ENCODE measurements at regions not wholly inside any gene's neighbourhood (a gene's known extent, or its start where the extent isn't known, plus 50 kb on each side); places are given as distances from the start of the nearest gene placed in this dataset.

DNA sequence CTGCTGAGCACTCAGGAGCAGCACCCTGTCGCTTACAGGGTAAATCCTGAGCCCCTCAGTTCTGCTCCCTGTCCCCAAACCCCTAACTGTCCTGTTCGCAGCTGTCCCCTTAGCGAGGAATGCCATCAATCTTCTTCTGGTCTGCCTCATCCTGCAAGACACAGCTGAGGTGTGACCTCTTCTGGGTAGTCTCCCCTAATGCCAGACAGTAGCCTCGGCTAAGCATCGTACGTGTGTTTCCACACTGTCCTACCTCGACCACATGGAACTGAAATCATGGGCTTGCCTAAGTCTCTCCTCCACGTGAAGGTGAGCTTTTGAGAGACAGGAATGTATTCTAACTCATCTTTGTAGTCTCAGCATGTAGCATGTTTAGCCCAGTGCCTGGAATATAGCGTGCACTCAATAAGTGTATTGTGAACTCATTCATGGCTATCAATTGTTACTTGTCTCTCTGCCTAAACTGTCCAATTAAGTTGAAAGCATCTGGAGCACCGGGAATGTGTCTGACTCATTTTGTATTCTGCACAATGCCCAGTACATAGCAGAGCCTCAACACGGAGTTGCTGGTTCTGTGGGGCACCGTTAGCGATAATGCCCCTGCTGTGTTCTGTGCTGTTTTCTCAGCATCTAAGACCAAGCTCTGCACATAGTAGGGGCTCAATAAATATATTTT lies 90.2 kb downstream of the HES1 start:
- Histone ChIP-seq H3K9ac (ENCODE audit: low read depth, low read length) (no peak overlapping the region), H3K4me1 (ENCODE audit: insufficient read depth, low read length) (peaks cover 8% of the 10 kb centered on the region), H3K9me3 (ENCODE audit: control insufficient read depth, insufficient read depth, low read length) (peaks cover 5% of the 10 kb centered on the region), H3K36me3 (ENCODE audit: insufficient read depth, low read length) (no peaks in the 10 kb centered on the region)

DNA sequence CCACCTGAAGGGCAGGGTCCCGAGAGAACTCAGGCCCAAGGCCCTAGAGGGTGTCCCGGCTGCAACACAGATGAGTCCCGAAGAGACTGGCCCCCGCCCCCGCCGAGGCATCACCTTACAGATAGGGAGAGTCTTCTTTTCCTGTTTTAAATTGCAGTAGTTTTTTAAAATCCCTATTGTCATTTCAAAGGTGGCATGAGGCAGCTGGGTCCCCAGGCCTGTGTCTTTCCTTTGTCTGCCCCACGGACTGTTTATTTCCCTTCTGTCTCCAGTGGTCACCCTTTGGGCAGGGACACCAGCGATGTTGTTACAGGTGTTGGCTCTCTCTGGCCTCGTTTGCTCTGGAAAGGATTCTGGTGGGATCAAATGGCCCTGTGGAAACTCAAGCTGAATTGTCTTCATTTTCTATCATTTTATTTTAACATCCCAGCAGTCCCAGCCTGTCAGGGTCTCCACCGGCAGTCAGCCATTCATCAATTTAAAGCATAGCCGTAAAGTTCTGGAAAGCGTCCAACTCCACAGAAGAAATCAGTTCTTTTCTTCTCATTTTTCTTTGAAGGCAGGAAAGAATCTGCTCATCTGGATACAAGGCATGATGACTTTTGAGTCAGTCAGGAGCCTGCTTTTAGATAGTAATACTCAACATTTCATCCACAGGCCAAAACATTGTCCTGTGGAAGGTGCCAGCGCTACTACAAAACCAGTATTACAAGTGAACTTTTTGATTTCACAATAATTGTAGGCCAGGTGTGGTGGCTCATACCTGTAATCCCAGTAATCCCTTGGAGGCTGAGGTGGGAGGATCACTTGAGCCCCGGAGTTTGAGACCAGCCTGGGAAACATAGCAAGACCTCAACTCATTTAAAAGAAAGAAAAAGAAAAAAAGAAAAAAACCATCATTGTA lies 96.2 kb downstream of the HES1 start:
- peaks cover 9% of the 10 kb centered on the region for H3K4me1 ChIP-seq (ENCODE audit: insufficient read depth, low read length)
- H3K36me3 ChIP-seq (ENCODE audit: insufficient read depth, low read length), result no peaks in the 10 kb centered on the region
- H3K9me3 ChIP-seq (ENCODE audit: control insufficient read depth, insufficient read depth, low read length), result no peaks in the 10 kb centered on the region; the same call in 1 of the 2 replicates
- H3K9ac ChIP-seq (ENCODE audit: low read depth, low read length), result no peak overlapping the region

DNA sequence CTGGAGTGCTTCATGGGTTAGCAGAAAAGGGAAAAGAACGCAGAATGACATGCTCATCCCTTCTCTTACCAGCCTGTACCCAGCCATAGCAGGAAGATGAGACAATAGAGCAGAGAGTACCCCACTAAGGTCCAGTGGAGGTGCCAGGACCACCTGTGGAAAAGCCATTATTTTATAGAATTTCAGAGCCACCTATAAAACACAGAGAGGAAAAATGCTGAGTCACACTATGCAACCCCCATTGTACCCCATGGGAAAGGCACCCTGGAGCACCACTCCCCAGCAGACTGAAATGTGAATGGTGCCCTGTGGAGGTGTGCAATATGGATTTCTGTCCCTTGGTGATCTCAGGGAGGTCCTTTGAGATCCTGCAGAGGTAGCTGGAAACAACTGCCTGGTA lies 97.2 kb downstream of the HES1 start:
- Histone ChIP-seq H3K36me3 (ENCODE audit: insufficient read depth, low read length) (no peaks in the 10 kb centered on the region), H3K4me1 (ENCODE audit: insufficient read depth, low read length) (peaks cover 9% of the 10 kb centered on the region), H3K9ac (ENCODE audit: low read depth, low read length) (no peak overlapping the region), H3K9me3 (ENCODE audit: control insufficient read depth, insufficient read depth, low read length) (no peaks in the 10 kb centered on the region)

DNA sequence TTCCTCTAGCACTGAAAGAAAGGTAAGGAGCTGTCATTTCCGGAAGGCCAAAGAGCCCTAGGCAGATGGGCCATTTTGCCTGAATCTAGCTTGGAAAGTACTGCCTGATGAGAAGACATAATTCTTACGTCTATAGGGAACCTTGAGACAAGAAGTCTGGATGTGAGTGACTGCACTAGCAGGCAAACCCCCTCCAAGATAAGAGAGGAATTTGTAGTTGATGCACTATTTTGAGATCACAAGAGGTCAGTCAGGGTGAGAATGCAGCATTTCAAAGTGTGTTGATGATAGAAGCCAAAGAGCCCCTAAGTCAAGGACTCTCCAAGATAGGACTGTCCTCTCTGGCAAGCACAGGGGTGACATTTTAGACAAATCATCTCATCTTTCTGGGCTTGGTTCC lies 99.2 kb downstream of the HES1 start:
- Histone ChIP-seq H3K9me3 (ENCODE audit: control insufficient read depth, insufficient read depth, low read length) (no peaks in the 10 kb centered on the region), H3K4me1 (ENCODE audit: insufficient read depth, low read length) (peaks cover 9% of the 10 kb centered on the region), H3K9ac (ENCODE audit: low read depth, low read length) (no peak overlapping the region), H3K36me3 (ENCODE audit: insufficient read depth, low read length) (no peaks in the 10 kb centered on the region)

DNA sequence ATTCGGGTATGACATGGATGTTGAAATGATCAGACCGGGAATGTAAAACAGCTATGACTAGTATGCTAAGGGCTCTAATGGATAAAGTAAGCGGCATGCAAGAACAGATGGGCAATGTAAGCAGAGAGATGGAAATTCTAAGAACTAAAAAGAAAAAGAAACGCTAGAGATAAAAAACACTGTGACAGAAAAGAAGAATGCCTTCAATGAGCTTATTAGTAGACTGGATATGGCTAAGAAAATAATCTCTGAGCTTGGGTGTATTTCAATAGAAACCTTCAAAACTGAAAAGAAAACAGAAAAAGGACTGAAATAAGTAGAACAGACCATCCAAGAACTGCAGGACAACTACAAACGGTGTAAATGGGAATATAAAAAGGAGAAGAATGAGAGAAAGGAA lies 101.2 kb downstream of the HES1 start:
- peaks cover 7% of the 10 kb centered on the region for H3K4me1 ChIP-seq (ENCODE audit: insufficient read depth, low read length)
- no peaks in the 10 kb centered on the region for H3K36me3 ChIP-seq (ENCODE audit: insufficient read depth, low read length)
- no peaks in the 10 kb centered on the region for H3K9me3 ChIP-seq (ENCODE audit: control insufficient read depth, insufficient read depth, low read length)
- no peak overlapping the region for H3K9ac ChIP-seq (ENCODE audit: low read depth, low read length)

DNA sequence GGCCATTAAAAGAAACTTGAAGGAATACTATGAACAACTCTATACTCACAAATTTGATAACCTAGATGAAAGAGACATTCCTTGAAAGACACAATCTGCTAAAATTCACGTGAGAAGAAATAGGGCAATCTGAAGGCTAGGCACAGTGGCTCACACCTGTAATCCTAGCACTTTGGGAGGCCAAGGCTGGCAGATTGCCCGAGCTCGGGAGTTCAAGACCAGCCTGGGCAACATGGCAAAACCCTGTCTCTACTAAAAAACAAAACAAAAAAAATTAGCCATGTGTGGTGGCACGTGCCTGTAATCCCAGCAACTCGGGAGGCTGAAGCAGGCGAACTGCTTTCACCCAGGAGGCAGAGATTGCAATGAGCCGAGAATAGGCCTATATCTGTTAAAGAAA lies 104.8 kb downstream of the HES1 start:
- H3K4me1 ChIP-seq (ENCODE audit: insufficient read depth, low read length), result no peaks in the 10 kb centered on the region
- no peaks in the 10 kb centered on the region for H3K36me3 ChIP-seq (ENCODE audit: insufficient read depth, low read length)
- H3K9ac ChIP-seq (ENCODE audit: low read depth, low read length), result no peak overlapping the region
- H3K9me3 ChIP-seq (ENCODE audit: control insufficient read depth, insufficient read depth, low read length), result no peaks in the 10 kb centered on the region

DNA sequence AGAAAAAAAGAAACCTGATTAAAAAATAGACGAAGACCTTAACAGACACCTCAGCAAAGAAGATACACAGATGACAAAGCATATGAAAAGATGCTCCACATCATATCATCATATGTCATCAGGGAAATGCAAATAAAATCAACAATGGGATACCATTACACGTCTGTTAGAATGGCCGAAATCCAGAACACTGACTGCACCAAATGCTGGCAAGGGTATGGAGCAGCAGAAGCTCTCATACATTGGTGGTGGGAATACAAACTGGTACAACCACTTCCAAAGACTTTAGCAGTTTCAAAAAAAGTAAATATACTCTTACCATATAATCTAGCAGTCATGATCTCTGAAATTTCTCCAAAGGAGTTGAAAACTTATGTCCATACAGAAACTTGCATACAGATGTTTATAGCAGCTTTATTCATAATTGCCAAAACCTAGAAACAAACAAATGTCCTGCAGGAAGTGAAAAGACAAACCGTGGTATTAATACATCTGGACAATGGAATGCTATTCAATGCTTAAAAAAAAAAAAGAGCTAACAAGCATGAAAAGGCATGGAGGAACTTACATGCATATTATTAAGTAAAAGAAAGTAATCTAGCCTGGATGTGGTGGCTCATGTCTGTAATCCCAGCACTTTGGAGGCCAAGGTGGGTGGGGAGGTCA lies 107.4 kb downstream of the HES1 start:
- H3K4me1 ChIP-seq (ENCODE audit: insufficient read depth, low read length), result no peaks in the 10 kb centered on the region
- no peaks in the 10 kb centered on the region for H3K9me3 ChIP-seq (ENCODE audit: control insufficient read depth, insufficient read depth, low read length)
- no peak overlapping the region for H3K9ac ChIP-seq (ENCODE audit: low read depth, low read length)

DNA sequence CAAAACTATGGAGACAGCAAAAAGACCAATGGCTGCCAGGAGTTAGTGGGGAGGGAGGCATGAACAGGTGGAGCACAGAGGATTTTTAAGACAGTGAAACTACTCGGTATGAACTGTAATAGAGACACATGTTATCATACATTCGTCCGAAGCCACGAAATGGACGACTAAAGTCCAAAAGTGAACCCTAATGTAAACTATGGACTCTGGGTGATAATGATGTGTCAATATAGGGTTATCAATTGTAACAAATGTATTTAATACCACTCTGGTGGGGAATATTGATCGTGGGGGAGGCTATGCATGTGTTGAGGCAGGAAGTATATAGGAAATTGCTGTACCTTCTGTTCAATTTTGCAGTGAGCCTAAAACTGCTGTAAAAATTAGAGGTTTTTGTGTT lies 107.0 kb downstream of the CPN2 start:
- H3K9me3 ChIP-seq (ENCODE audit: control insufficient read depth, insufficient read depth, low read length), result no peaks in the 10 kb centered on the region
- H3K9ac ChIP-seq (ENCODE audit: low read depth, low read length), result no peak overlapping the region

More for the DNA sequence above, 107.4 kb downstream of the HES1 start:
- no peaks in the 10 kb centered on the region for H3K36me3 ChIP-seq (ENCODE audit: insufficient read depth, low read length)

DNA sequence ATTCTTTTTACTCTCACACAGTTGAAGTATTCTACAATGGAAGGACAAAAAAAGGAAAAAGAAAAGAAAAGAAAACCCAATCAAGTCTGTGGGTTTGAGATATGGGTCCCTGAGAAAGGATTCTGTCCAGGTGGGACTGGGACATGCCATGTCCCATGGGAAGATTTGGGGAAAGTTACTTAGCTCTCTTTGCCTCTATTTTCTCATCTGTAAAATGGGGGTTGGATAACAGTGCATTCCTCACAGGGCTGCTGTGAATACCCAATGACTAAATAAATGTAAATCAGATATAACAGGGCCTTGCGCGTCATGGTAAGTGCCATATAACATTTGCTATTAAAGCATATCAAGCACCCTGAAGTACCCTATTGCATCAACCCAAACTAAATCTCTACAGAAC lies 105.7 kb downstream of the CPN2 start:
- no peaks in the 10 kb centered on the region for H3K9me3 ChIP-seq (ENCODE audit: control insufficient read depth, insufficient read depth, low read length)
- H3K4me1 ChIP-seq (ENCODE audit: insufficient read depth, low read length), result peaks cover 4% of the 10 kb centered on the region; the same call in 1 of the 2 replicates

More for the DNA sequence above, 107.0 kb downstream of the CPN2 start:
- H3K36me3 ChIP-seq (ENCODE audit: insufficient read depth, low read length), result no peaks in the 10 kb centered on the region
- no peaks in the 10 kb centered on the region for H3K4me1 ChIP-seq (ENCODE audit: insufficient read depth, low read length)

DNA sequence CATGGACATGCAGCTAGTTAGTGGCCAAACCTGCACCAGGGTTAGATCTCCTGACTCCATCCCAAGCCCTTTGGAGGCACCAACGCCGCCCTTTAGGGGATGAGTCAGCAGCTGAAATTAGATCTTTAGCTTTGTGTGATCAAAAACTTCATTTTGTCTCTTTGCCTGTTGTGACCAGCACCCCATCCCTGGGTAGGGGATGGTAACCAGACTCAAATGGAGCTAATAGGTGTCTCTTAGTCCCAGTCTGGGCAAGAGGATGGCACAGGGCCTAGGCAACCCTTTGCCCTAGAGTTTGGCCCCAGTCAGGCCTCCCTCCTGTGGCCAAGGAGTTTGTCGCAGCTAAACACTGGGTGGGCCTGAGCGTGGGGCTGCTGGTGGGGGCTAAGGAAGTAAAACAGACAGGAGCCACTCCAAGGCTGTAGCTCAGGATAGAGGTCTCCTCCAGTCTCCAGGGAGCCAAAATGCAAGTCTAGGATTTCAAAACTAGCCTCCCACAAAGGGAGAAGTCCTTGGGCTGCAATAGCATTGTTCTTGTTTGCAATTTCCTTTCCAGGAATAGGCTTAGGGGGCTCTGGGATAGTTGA lies 105.1 kb downstream of the CPN2 start:
- Histone ChIP-seq H3K4me1 (ENCODE audit: insufficient read depth, low read length) (peaks cover 4% of the 10 kb centered on the region; the same call in 1 of the 2 replicates), H3K36me3 (ENCODE audit: insufficient read depth, low read length) (no peaks in the 10 kb centered on the region), H3K9ac (ENCODE audit: low read depth, low read length) (no peak overlapping the region), H3K9me3 (ENCODE audit: control insufficient read depth, insufficient read depth, low read length) (no peaks in the 10 kb centered on the region)

More for the DNA sequence above, 105.7 kb downstream of the CPN2 start:
- Histone ChIP-seq H3K9ac (ENCODE audit: low read depth, low read length) (no peak overlapping the region), H3K36me3 (ENCODE audit: insufficient read depth, low read length) (no peaks in the 10 kb centered on the region)

DNA sequence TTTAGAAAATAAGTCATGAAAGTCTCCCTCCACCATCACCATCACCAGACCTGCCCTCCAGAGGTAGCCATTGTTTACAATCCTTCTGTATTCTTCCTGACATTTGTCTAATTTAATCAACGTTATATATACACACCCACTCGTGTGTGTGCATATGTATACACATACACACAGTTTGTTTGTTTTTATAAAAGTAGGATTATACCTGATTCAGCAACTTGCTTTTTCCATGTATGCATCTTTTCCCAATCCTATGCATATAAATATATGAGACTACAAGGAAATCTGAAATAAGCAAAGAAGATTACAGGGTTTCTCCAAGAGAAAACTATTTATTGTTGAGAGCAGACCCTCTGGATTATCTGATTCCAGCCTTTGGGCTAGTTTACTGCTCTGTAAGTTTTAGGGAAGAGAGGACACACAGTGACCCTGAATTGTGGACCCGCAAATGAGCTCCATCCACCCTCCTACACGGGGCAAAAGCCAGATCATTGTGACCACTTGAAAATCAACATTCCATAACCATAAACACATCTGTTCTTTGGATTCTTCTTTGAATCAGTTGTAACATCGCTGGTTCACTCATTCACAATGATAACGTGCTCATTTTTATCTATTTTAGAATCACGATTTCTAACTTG lies 104.3 kb downstream of the CPN2 start:
- Histone ChIP-seq H3K9ac (ENCODE audit: low read depth, low read length) (no peak overlapping the region), H3K36me3 (ENCODE audit: insufficient read depth, low read length) (no peaks in the 10 kb centered on the region), H3K9me3 (ENCODE audit: control insufficient read depth, insufficient read depth, low read length) (no peaks in the 10 kb centered on the region), H3K4me1 (ENCODE audit: insufficient read depth, low read length) (peaks cover 4% of the 10 kb centered on the region; the same call in 1 of the 2 replicates)

DNA sequence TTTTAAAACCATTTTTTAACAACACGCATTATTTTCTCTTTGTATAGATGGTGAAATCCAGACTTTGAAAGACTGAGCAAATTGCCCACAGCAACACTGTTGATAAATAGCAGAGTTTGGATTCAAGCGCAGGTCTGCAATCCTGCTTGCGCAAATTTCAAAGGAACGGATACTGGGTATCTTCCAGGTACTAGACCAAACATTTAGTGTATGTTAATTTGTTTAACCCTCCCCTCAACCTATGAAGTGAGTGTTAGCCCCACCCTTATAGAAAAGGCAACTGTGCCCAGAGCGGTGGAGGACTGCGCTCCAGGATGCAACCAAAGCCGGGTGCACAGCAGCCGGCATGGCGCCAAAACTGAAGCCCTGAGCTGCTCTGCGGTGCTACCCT lies 103.8 kb downstream of the CPN2 start:
- peaks cover 4% of the 10 kb centered on the region; the same call in 1 of the 2 replicates for H3K4me1 ChIP-seq (ENCODE audit: insufficient read depth, low read length)
- H3K36me3 ChIP-seq (ENCODE audit: insufficient read depth, low read length), result no peaks in the 10 kb centered on the region
- no peak overlapping the region for H3K9ac ChIP-seq (ENCODE audit: low read depth, low read length)
- H3K9me3 ChIP-seq (ENCODE audit: control insufficient read depth, insufficient read depth, low read length), result no peaks in the 10 kb centered on the region

DNA sequence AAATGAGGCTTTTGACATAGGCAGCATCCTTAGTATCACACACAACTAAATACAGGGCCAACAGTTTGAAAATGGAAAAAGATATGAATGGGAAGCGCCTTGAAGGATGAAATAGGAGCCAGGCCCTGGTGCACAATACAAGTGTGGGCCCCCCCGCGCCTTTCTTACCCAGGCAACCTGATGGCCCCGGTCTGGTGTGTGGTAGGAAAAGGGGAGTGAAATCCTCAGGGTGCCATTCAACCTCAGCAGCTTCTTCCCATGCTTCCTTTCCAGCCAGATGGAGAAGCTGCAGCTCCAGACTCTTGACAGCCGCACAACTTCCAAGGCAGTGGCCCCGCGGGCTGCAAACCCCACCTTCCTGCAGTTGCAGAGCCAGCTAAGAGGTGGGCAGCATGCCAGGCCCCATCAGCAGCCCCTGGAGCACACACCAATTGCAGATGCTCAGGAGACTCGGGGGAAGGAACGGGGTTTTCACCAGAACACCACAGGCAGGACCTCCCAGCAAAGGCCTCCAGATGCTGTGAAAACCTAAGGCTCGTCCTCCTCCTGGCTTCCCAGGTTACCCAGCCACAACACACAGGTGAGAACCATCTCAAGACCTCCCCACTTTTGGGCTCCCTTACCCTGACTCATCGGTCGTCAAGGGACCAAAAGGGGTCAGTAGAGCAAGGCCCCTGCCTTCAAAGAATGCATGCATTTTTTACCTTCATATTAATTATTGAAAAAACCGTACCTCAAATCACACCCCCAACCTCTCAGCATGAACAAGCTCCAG lies 101.6 kb downstream of the CPN2 start:
- Histone ChIP-seq H3K36me3 (ENCODE audit: insufficient read depth, low read length) (no peaks in the 10 kb centered on the region), H3K4me1 (ENCODE audit: insufficient read depth, low read length) (peaks cover 4% of the 10 kb centered on the region; the same call in 1 of the 2 replicates), H3K9me3 (ENCODE audit: control insufficient read depth, insufficient read depth, low read length) (no peaks in the 10 kb centered on the region), H3K9ac (ENCODE audit: low read depth, low read length) (no peak overlapping the region)

Measured in ES-I3 (cell line).